ENCODE measurements at regions not wholly inside any gene's neighbourhood (a gene's known extent, or its start where the extent isn't known, plus 50 kb on each side); places are given as distances from the start of the nearest gene placed in this dataset.

- DNase-seq = no peak
Measured at GRCh38 chrX:20364238-20364637, 97.5 kb upstream of the RPS6KA3 start.

- DNase-seq = no peak
Measured at GRCh38 chrX:20363275-20363674, 96.6 kb upstream of the RPS6KA3 start.

DNA sequence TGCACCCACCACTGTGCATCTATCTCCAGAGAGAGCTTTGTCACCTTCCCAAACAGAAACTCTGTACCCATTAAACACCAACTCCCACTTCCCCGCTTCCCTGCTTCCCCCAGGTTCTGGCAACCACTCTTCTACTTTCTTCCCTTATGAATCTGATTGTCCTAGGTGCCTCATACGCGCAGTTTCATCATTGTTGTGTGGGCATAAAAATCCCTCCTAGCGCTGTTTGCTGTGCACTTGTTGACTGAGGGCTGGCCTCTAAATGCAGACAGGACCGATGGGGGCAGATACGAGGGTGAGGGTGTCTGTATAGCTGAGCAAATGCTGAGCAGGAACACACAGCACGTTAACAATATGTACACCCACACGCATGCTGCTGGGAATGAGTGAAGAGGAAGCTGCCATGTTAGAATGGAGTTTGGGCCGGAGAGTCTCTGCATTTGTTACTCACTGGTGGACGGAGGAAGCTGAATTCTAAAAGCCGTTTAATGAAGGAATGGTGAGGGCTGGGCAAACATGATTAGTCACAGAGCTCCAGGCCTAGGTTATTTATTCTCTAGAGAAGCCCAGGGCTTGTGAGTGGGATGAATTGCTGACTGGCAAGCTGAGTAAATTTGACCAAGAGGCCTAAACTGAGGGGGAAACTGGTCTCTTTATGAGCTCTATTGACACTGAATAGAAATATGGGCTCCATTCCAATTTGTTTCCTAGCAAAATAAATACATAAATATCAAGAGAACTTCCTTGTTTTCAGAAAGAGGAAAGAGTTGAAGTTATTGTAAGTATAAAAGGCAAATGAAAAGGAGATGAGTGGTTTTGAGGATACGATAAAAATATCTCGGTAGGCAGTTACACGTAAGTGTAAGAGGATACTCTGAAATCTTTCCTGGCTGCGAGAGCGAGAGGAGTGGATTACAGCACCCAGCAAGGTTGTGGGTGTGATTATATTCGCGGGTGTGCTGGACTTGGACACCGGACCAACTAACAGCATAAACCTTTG is 95.9 kb upstream of the RPS6KA3 start:
- peak; percentile 66 for DNase-seq

GRCh38 chrX:20361890-20362262 is 95.2 kb upstream of the RPS6KA3 start:
- DNase-seq = peak; percentile 74

DNA sequence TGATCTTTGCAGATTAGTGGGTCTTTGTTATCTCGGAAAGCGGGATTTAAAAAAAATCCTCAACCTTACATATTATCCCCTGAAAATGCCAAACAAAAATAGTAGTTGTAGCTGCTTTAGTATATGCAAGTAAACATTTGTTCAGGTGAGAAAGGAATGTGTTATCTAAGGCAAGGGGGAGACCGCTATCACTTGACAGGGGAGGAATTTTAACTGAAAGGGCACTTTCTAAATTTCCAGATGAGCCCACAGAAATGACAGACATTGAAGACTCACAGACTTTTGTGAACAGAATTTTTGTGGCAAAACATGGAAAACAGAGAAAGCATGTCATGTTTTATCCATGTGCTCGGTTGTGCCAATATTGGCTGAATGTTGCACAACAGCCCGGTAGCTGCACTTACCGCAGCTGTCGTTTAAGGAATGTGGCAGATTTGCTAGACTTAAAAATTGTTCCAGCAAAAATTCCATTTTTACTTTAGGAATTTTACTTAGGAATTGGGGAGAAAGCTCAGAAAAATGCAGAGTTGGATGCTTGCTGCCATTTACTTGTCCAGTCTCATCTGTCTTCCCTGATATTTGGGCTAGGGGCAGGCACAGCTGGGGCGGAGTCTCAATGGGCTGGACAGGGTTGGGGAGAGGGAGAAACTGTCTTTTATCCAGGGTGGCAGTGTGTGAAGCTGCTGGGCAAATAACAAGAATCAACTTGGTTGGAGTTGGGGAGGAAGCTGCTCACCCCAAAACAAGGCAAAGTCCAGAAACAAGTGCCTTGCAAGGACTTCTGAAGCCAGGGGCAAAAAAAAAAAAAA is 94.6 kb upstream of the RPS6KA3 start:
- no peak for DNase-seq

DNA sequence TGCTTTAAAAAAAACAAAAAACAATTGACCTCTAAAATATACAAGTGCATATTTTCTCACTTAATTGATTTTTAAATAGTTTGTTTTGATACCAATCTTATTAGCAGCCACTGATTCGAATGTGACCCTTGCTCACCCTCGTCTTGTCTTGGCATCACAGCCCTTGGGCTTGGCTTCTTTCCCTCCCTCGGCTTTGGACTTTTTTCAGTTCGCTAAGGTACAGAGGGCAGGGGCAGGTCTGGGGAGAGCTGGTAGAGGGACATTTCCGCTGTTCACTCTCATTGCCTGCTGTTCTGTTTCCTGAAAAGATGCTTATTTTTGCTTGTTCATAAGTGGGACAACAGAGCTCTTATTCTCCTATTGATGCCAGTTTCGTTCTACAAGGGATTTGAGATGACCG is 88.5 kb upstream of the RPS6KA3 start:
- DNase-seq = no peak

GRCh38 chrX:20354505-20354904 is 87.8 kb upstream of the RPS6KA3 start:
- DNase-seq = no peak

DNA sequence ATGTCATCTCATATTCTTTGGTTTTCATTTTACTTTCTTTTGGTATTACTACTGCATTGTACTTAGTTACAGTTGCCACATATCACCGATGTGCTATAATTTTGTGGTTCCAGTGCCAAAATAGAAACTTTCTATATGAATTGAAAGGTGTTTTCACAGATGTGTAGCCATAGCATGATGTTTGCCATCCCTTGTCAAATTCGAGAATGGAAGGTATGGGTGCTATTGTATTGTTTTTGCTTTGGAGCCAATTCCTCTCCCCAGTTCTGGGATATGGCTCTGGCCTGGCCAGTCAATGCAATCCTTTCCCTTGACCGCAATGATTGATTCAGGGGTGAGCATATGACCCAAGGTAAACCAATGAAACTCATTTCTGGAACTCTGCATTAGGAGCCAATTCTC is 86.2 kb upstream of the RPS6KA3 start:
- no peak for DNase-seq

- no peak for DNase-seq
Measured at GRCh38 chrX:20352504-20352903, 85.8 kb upstream of the RPS6KA3 start.

DNA sequence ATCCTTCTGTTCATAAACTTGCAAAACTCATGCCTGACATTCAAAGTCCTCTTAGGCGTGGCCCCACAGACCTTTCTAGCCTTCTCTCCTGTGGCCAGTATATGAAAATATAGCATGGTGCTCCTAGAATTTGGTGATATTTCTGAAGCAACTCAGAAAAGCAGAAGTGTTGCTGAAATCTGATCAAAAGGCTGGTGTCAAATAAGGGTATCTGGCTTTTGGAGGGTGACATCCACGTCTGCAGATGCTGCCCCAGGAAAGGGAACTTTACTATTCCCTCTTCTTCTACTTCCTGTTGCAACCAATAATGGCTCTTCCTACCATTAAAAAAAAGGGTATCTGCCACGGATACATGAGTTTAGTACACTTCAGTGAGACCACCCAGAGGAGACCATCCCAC is 83.9 kb upstream of the RPS6KA3 start:
- DNase-seq = no peak

GRCh38 chrX:20348139-20348538 is 81.4 kb upstream of the RPS6KA3 start:
- DNase-seq = no peak

- no peak for DNase-seq
Measured at GRCh38 chrX:20347481-20347880, 80.8 kb upstream of the RPS6KA3 start.

DNA sequence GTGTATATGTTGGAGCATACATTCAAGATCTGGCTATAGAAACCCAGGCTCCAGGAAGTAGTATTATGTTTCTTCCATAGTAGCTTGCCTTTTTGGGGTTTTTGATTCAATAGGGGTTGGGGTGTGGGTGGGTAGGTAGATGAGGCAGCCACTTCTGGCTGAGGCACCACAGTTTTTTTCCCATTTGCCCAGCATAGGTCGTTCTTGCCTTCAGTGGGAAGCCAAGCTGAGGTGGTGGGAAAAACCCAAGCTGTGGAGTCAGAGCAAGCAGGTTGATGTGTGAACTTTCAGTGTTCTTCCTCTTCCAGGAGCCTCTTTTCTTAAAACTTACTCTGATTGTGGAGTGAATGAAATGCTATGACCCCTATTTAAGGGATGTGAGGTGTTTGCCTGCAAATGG is 67.0 kb upstream of the RPS6KA3 start:
- DNase-seq = no peak

- DNase-seq = no peak
Measured at GRCh38 chrX:20330545-20330944, 63.8 kb upstream of the RPS6KA3 start.

DNA sequence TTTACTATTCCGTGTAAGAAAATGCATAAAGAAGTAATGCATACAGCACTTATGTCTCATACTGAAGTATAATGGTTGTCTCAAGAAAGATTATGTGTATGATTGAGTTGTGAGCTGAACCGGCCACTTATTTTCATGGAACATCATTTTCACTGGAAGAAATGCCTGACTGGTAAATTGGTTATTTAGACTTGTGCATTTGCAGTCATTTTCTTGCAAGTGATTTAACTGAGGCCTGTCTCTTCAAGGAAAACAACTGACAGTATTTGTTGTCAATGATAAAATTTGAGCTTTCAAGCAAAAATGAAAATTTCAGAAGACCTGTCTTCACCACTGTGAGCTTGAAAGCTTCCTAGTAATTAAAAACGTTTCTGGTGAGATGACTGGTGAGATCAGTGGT is 62.7 kb upstream of the RPS6KA3 start:
- no peak for DNase-seq

- DNase-seq = no peak
Measured at GRCh38 chrX:20325786-20326388, 59.2 kb upstream of the RPS6KA3 start.

- no peak for DNase-seq
Measured at GRCh38 chrX:20322887-20323286, 56.2 kb upstream of the RPS6KA3 start.

DNA sequence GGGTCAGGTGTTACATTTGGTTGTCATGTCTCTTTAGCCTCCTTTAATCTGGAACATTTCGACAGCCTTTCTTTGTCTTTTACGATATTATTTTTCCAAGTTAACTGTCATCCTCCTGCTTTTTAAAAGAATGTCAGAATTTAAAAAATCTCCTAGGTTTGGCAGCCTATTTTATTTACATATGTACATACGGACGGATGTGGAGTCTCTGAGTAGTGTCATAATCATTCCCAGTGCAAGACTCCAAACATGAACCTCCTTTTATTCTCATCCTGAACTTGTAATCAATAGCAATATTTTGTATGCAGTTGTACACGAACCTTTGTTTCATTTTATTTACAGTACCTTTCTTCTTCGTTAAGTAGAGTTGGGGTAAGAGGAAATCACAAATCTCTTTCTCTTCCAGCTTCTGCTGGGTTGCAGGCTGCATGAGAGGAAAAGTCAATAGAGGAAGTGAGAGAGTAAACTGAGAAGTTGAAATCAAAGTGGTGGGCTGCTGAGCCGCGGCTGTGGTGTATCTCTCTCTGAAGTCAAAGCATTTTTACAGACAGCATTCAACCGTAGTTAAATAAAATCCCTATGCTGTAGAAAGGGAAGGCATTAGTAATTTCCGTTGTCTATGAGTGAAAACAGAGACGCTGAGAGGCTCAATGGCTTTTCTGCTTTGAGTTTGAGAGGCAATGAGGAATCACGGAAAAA is 53.9 kb upstream of the RPS6KA3 start:
- no peak for DNase-seq

DNA sequence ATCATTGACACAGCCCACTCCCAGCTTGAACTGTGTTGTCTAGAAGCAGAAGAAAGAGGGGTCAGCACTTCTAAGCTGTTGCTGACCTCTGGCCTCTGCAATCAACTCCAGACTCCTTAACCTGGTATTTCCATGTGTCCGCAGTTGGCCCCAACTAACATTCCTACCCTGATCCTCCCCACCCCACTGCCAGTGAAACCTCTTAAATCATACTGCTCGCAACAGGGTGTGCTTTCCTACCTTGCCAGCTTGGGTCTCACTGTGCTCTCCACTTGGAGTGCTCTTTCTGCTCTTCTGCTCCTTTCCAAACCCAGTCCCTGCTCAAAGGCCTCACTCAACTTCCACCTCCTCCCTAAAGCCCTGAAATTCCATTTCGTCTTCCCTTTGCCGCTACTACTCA is 52.3 kb upstream of the RPS6KA3 start:
- DNase-seq = no peak

DNA sequence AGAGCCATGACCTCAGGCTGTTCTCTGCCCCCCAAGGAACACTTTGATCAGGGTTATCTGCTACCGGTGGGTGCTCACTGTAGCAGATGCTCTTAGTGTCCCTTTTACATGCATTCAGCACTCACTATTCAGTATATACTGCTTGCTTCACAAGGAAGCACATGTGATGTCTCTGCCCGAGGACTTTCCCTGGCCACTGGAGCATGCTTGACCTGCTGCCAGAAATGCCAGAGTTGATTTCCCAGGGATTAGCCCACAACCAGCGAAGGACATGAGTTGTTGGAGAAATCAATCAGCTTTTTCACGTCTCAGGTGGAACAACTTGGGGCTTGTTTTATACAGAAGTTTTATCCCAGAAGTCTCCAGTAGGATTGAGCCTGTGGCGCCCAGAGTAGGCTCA is 51.2 kb upstream of the RPS6KA3 start:
- DNase-seq = no peak
